ENCODE measurements at regions not wholly inside any gene's neighbourhood (a gene's known extent, or its start where the extent isn't known, plus 50 kb on each side); places are given as distances from the start of the nearest gene placed in this dataset.

DNA sequence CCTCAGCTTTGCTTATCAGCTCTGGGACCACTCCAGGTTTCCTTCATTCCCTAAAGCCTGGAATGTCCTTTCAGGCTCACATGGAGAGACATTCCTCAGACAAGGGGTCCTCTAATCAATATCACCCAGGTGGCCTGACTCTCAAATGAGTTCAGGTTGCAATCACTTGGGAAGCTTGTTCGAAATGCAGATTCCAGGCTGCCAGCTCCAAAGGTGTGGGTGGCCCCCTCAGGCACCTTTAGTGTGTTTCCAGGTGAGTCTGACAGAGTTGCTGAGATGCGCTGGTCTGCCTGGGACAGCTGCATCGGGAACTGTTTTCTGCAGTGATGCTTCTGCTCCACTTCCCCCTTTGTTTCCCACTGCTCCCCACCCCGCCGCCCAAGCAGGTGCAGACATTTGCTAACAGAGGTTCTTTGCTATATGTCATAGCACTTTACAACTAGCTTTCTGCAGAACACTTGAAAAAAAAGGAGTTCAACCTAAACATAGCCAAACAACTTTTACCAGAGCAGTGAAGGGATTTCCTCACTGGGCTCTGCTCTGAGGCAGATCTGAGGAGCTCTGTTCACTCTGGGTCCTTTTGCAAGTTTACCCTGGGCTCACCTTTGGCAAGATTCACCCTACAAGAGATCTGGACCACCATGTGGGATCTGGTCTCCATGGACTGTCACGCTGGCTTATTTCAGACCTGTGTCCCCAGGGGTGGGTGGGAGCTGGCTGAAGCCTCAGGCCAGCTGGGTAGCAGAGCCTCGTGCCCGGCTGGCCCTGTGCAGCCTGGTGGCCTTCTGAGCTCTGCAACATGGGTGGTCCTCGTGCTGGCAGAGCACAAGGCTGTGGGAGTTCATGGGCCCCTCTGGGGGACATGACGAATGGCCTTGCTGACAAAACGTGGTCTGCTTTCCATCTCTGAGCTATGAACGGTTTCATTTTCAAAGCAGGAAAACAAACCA is 539.6 kb downstream of the CCDC171 start:
- no peak for DNase-seq (ENCODE audit: low read depth in 4 of 4, low spot score in 3 of 4)

DNA sequence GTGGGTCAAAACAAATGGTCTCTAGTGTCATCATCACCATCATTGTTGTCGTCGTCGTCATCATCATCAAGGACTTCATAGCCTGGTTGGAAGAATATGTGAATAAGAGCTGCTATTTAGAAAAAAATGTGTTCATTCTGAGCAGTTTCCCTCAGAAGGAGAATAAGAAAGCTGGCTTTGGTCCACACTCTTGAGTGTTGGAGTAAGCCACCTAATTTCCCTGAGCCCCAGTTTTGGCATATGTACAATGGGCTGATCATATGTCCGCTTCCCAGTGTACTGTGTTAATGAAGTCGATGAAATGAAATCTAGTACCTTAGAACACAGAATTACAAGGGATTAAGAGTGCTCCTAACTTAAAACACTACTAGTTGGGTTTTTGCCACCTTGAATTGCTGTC is 545.5 kb downstream of the CCDC171 start:
- DNase-seq (ENCODE audit: low read depth in 4 of 4, low spot score in 3 of 4), result no peak

DNA sequence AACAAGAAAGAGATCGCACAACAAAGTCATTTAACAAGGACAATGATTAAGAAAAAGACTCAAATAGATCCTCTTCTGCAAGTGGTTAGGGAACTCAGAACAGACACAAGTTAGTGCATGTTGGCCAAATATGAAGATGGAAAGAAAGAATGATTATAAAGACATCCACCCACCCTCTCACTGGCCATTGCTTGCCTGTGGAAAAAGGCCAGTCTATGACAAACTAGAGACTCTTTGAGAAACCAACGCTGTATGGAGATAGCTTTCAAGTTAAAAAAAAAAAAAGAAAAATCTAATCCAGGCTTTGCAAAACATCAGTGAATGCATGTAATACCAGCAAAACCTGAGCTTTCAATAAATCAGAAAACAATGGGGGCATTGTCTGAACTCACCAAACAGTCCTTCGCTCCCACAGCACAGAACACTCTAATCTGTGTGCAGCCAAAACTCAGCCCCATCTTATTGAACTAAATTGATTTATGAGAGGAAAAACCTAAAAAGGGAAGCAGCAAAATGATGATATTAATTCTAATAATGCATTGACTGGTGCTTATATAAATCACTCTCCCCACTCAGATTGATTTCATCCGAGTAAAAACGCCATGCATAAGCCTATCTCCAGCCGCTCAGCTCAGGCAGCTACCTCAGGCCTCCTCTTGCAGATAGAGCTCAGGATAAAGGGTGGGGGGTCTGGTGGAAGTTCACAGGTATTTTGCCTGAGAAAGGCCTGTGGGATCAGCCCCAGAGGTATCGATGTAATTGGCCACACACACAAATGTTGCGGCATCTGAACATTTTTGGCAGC is 547.1 kb downstream of the CCDC171 start:
- DNase-seq (ENCODE audit: low read depth in 4 of 4, low spot score in 3 of 4), result no peak

DNA sequence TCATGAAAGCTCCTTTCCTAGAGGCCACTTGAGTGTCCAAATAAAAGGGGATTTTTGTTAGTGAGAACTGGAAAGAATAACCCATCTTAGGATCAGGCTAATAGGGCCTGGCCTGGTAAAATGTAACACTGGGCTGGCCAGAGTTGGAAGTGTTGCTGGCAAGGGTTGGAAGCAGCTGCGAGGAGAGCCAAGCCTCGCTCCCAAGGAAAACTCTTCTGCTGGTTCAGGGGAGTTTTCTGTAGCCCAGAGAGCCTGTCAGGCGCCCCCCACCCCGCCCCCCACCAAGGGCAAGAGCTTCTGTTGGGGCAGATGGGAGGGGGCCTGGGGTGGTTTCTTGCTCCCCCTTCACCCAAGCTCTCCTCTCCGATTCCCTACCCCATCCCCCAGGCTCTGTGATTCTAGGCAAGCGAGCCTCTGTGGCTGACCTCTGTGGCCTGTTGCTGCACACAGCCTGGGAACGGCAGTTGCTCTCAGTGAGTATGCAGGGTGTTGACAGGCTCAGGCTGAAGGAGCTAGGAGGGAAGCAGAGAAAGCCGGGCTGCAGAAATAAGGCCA is 547.8 kb downstream of the CCDC171 start:
- DNase-seq (ENCODE audit: low read depth in 4 of 4, low spot score in 3 of 4), result no peak

DNA sequence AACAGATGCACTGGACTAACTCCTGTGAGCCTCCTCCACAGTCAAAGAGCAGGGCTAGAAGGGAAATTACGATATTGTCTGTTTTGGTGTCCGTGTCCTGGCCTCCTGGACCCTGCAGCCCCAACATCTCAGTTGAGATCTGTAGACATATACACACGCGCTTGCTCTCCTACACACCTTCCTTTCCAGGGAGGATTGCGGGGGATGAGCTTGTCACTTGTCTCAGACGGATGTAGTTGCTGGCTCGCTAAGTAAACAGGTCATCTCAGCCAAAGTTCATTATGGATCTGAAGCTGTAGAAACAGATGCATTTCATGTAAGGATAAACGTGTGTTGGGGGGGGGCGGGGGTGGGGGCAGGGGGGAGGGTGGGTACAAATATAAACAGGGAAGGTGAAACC is 549.3 kb downstream of the CCDC171 start:
- no peak for DNase-seq (ENCODE audit: low read depth in 4 of 4, low spot score in 3 of 4)

DNA sequence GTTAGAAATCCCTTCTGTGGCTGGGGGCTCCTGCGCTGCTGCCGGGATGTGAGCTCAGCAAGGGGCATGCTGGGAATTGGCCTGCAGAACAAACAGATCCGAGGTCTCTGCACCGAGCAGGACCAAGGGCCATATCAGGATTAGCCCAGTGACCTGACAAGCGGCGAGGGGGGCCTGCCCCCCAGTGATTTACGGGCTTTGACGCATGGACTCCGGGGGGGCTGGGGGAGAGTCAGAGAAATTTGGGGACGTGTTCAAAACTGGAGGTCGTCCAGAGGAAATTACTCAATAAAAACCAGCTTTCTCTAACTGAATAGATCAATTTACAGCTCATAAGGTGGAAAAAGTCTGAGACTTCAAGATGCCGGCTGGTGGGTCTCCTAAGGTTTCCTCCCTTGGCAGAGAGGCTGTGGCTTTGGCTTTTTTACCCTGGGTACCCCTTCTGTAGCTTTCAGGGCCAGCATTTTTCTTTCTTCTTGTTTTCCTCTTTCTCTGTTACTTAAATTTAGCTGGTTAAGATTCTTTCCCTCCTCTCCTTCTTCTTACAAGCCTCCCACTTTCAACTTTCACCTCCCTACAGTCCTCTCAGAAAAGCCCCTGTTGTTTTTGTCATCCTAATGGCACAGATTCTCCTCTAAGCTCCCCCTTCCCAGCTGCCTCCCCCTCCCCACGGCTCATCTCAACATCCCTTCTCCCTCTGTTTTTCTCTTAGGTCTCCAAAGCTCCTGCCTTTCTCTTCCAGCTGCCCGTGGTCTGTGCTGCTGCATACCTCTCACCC is 551.0 kb downstream of the CCDC171 start:
- peak in 1 of 4 donors; percentile 43 for DNase-seq (ENCODE audit: low read depth in 4 of 4, low spot score in 3 of 4)

DNA sequence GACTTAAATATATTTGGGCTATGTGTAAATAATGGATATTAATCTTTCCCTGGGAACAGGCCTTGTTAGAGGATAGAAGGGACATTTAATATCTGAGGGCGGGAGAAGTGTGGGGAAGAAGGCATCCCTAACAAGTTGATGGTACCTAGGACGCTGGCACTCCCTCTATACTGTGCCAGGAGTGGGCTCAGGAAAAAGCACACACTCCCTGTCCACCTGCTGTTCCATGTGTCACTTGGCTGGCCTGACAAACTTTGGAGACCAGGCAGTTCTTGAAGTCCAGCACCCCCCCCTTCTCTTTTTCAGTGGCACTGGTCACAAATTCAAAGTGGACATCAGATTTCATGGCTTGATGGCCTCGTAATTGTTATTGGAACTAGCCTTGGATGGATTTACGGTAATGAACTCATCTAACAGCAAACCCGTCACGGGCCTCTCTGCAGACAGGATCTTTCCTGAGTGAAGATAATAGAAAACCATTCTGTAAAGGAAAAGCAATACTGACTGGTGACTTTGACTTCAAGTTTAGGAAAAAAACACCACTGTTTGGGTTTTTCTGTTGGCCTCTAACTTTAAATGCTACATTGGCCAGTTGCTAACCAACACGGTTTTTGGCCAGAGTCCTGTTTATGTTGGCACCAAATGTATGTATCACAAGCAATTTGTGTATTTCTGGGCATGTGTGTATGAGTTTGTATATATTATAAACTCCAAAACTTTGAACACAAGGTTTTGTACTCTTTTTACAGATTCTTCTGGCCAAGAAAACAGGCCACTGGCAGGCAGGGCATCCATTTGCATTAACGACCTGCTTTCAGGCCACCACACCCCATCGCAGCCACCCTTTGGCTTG is 552.6 kb downstream of the CCDC171 start:
- no peak for DNase-seq (ENCODE audit: low read depth in 4 of 4, low spot score in 3 of 4)

DNA sequence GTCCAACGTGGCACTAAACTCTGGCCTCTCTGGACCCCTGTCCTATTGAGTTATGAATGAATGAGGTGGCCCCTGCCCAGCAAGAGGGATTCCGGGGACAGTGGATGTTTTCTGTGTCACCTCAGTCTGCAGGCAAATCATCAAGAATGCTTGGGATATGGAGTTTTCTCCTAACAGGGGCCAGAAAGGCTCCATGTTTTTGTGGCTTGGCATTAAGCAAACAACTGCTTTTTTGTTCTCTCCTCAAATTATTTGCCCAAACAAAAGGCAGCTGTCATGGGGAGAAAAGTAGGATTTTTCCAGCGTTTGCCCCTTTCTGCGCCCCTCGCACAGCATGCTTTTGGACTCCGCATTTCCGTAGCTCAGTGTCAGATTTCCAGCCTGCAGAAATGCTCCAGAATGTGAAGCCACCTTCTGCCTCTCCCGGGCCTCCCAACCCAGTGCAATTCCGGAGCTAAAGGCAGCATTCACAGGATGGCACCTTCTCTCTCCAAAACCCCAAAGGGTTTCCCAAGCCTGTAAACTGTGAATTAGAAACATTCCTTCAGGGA is 553.3 kb downstream of the CCDC171 start:
- DNase-seq (ENCODE audit: low read depth in 4 of 4, low spot score in 3 of 4), result no peak

DNA sequence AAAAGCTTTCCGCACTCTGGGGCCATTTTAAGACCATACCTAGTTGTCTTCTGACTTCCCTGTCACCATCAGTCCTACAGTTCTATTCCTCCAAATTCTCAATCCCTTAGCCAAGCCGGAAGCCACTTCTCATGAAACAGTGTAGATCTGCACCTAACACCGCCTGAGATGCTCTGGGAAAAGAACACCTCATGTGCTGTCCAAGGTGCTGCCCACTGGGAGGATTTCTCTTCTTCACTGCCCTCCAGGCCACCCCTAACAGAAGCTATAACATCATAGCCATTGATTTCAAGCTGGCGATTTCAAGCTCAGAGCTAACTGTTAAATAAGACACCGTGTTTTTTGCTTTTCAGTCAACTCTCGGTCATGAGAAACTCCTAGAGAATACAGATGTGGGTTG is 559.3 kb downstream of the CCDC171 start:
- DNase-seq (ENCODE audit: low read depth in 4 of 4, low spot score in 3 of 4), result no peak

DNA sequence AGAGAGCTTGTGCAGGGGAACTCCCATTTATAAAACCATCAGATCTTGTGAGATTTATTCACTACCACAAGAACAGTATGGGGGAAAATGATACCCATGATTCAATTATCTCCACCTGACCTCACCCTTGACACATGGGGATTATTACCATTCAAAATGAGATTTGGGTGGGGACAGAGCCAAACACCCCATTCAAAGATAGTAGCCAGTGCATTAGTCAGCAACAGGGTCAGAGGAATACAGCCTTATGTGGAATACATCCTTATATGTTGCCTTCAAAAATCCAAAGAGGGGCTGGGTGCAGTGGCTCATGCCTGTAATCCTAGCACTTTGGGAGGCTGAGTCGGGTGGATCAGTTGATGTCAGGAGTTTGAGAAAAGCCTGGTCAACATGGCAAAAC is 563.2 kb downstream of the CCDC171 start:
- no peak for DNase-seq (ENCODE audit: low read depth in 4 of 4, low spot score in 3 of 4)

DNA sequence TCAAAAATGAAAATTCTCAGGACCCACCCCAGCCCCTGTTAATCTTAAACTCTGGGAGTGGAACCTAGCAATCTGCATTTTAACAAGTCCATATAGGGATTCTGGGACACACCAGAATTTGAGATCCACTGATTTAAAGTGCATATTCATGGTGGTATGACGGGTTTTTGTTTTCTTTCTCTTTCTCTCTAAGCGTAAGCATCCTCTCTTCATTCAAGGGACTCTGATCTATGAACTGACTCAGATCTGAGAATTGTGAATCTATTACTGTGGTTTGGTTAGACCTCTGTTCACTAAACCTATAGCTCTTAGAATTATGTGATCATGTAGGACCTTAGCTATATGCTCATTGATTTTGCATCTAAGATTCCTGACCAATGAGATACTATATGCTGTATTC is 565.2 kb downstream of the CCDC171 start:
- DNase-seq (ENCODE audit: low read depth in 4 of 4, low spot score in 3 of 4), result no peak

DNA sequence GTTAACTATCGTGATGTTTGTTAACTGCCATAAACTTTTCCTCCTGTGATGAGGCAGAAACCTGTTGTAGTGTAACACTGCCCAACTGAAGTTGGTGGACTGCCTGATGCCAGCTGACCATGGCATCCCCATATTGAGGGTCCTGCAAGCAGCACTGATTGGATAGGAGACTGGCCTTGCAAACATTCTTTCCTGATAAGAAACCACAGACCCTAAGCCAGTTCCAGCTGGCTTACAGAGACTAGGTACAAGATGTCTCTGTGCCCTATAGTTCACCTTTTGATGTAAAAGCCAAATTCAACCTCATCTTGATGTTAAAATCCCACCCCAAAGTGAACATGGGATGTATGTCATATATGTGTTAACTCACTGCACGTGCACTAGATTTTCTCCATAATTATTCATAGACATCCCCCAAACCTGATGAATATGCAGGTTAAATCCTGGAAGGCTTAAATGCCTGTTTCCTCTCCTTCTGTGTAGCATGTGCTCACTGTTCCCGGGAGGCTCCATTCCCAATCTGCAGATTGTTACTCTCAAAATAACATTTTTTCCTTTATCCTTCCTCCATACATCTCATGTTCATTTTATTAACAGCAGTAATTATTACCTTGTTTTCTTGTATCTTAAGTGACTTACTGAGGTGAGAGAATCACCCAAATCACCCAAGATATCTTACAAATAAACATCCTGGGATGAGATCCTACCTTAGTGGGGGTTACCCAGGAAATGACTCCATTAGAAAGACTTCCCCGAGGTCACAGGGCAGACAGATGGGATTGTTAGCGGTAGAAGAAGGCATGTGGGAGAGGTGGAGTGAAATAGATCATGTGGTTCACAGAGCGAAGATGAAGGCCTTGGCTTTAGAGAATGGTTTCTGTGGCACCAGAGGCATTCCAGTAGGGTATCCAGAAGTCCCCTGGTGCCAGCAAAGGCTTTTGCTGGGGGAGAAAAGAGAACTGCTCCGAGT is 566.7 kb downstream of the CCDC171 start:
- DNase-seq (ENCODE audit: low read depth in 4 of 4, low spot score in 3 of 4), result no peak

DNA sequence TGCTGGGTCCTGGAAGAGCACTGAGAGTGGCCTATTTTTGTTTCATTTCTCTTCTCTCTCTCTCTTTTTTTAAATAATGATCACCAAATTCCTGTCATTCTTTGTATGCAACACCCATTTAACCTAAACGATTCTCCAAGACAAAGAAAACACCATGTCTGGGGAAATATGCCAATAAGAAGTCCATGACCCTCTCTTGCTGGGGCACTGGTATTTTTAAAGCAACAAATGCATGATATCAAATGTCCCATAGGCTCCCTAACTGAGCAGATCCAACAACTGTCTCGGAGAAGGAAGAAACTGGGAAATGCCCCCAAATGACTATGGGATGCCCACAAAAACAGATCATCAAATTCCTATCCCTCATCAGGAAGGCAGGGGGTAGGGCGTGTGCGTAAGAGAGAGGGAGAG is 567.4 kb downstream of the CCDC171 start:
- DNase-seq (ENCODE audit: low read depth in 4 of 4, low spot score in 3 of 4), result no peak

DNA sequence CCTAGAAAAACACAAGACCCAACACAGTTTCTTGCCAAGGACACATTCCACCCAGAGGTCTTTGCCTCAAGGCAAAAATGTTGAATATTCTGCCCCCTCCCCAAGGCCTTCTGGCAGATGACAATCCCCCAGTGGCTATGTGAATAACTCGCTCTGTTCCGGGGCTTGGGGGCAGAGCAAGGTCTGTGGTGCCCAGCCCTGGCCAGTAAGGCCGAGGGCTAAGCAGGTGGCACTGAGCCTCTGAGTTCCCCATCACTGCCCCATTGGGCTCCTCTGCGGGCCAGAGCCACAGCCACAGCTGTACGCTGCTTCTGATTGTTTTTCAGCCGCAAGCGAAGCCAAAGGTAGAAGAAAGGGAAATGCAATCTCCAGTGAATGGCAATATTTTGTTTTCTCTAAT is 567.9 kb downstream of the CCDC171 start:
- no peak for DNase-seq (ENCODE audit: low read depth in 4 of 4, low spot score in 3 of 4)

DNA sequence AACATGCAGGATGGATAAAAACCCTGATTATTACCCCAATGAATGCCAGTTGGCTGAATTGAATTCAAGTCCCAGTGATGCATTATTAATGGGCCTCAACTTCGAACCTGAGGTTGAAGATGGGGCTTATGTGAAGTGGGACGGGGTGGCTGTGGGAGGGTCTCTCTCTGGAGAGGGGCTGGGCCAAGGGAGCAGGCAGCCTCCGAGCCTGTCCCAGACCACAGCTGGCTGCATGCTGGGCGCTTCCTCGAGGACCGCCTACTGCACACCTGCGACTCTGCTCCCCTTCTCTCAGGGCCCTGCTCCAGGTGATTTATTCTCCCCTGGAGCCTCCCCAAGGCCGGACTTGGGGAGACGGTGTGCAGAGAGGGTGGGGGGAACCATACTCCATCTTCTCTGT is 568.3 kb downstream of the CCDC171 start:
- DNase-seq (ENCODE audit: low read depth in 4 of 4, low spot score in 3 of 4), result no peak

DNA sequence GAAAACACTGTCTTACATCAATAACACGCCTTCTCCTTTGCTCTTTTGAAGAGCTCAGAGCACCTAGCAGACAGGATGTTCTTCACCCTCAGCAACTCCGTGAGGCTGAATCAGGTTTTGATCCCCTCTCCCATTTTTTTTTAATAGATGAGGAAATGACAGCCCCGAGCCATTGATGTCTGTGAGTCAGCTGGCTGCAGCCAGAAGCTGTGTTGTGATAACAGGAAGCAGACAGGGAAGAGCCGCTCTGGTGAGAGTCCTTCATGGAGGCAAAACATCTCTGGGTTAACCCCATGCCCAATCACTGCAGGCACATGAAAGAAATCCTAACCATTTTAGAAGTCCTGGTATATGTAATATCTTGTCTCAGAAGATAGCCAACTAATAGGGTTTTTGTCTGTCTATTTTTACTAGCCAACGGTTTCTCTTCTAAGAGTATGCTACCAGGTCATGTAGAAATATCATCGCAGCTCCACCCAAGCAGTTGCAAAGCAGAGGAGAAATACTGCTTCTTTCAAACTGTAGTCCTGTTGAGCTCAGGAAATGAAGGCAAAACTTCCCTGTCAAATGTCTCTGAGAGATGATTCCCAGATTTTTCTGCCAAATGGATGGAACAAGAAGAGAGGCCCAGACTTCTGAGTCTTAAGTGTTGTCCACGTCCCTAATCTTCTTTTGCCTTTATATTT is 568.9 kb downstream of the CCDC171 start:
- no peak for DNase-seq (ENCODE audit: low read depth in 4 of 4, low spot score in 3 of 4)

DNA sequence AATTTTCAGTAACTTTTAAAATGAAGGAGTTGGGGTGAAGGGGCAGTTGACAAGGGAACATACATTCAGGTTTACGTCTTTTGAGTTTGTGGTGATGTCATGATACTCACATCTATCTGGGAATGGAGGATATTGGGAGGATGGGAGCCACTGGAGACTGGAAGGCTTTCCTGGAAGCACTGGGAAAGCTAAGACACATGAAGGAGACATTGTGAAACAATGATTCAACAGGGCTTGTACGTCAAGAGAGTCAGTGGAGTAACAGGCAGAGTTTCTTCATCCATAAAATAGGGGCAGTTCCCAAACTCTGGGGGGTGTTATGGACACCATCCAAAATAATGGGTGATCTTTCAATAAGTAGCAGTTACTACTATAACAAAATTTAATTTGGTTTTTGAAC is 572.8 kb downstream of the CCDC171 start:
- DNase-seq (ENCODE audit: low read depth in 4 of 4, low spot score in 3 of 4), result no peak

DNA sequence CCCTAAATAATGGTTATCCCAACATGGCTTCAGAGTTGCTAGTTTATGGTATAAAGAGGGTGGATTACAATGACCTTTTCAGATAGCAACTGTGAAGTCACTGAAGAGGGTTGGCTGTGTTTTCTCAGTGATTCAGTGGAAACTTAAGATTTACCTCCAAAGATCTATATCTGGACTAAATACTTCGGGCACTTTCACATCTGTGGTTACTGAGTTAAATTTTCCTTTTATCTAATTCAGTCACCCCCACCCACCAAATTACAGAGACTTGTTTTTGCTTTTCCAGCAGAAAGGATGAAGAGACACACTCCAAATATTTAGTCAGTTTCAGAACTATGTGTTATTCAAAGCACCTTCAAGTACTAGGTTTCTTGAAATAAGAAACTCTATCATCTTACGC is 573.2 kb downstream of the CCDC171 start:
- no peak for DNase-seq (ENCODE audit: low read depth in 4 of 4, low spot score in 3 of 4)

Measured in left renal pelvis (tissue), 4 donors.